Transverse colon (tissue), 3 donors: ENCODE measurements at regions not wholly inside any gene's neighbourhood (a gene's known extent, or its start where the extent isn't known, plus 50 kb on each side); places are given as distances from the start of the nearest gene placed in this dataset.

Experiments
- POLR2A ChIP-seq: fragments of 450-650 bp; IDR thresholded peaks from one replicate; pipeline ENCODE4 v1.6.1; 2016; ENCODE audit warnings: antibody characterized with exemption, mild to moderate bottlenecking, moderate library complexity
- TF ChIP-seq, protein P1 (sequence below), 5 experiments: fragments of 200-600 bp in 3 of 5; fragments of 450-650 bp in 2 of 5; sonication (generic) in 3 of 5; IDR thresholded peaks; 1 replicate in 2 of 5; 2 replicates in 3 of 5; pipeline ENCODE4 v1.5.1; 2016 to 2017; ENCODE audit warnings: antibody characterized with exemption in 5 of 5, inconsistent platforms in 3 of 5, mild to moderate bottlenecking in 2 of 5, moderate library complexity in 1 of 5

DNA sequence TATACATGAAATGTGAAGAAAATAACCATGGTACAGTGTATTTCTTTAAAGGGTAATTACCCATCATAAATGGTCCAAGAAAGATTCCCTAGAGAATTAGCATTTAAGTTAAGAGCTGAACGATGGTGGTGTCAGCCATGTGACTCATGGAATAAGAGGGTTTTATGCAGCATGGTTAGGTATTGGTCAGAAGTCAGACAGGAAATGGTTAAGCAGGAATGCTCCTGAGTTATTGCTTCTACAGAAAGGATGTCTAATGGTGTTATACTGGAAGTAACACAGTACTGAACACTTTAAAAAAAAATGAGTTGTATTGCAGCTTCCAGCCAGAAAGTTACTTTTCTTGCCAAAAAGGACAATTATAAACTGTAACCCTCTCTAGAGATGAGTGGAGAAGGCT is 72.7 kb upstream of the UBE2E3 start:
- TF ChIP-seq, protein P1, sequence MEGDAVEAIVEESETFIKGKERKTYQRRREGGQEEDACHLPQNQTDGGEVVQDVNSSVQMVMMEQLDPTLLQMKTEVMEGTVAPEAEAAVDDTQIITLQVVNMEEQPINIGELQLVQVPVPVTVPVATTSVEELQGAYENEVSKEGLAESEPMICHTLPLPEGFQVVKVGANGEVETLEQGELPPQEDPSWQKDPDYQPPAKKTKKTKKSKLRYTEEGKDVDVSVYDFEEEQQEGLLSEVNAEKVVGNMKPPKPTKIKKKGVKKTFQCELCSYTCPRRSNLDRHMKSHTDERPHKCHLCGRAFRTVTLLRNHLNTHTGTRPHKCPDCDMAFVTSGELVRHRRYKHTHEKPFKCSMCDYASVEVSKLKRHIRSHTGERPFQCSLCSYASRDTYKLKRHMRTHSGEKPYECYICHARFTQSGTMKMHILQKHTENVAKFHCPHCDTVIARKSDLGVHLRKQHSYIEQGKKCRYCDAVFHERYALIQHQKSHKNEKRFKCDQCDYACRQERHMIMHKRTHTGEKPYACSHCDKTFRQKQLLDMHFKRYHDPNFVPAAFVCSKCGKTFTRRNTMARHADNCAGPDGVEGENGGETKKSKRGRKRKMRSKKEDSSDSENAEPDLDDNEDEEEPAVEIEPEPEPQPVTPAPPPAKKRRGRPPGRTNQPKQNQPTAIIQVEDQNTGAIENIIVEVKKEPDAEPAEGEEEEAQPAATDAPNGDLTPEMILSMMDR (IDR thresholded peaks at IDR 0.05): no peak
- TF ChIP-seq POLR2A: no peak
